GM10248 (cell line): ENCODE measurements at regions not wholly inside any gene's neighbourhood (a gene's known extent, or its start where the extent isn't known, plus 50 kb on each side); places are given as distances from the start of the nearest gene placed in this dataset.

Experiments
- CTCF ChIA-PET: fragments of 300-600 bp; sonication (Branson Sonifier 250); formaldehyde crosslinking; extraction: SDS; loops from one replicate; lab custom pipeline; 2021; ENCODE audit warnings: antibody characterized with exemption; lab: Yijun Ruan, JAX
- POLR2A ChIA-PET: fragments of 350-650 bp; sonication (Branson Sonifier 250); formaldehyde crosslinking; extraction: SDS; loops from one replicate; lab custom pipeline; 2020; ENCODE audit warnings: antibody characterized with exemption; lab: Yijun Ruan, JAX
- DNase-seq: peaks from one replicate; pipeline ENCODE4 v3.0.0; 2012; ENCODE audit errors: extremely low spot score
- TF ChIP-seq, protein P1 (sequence below): IDR thresholded peaks from 2 replicates; pipeline ENCODE4 v1.5.1; 2012; ENCODE audit warnings: mild to moderate bottlenecking, low read depth; ENCODE audit errors: extremely low read depth, missing control alignments, control extremely low read depth

GRCh38 chr5:152329207-152329606 lies 75.9 kb downstream of the NMUR2 start:
- DNase-seq = no peak
- POLR2A ChIA-PET = no interaction called here
- TF ChIP-seq, protein P1, sequence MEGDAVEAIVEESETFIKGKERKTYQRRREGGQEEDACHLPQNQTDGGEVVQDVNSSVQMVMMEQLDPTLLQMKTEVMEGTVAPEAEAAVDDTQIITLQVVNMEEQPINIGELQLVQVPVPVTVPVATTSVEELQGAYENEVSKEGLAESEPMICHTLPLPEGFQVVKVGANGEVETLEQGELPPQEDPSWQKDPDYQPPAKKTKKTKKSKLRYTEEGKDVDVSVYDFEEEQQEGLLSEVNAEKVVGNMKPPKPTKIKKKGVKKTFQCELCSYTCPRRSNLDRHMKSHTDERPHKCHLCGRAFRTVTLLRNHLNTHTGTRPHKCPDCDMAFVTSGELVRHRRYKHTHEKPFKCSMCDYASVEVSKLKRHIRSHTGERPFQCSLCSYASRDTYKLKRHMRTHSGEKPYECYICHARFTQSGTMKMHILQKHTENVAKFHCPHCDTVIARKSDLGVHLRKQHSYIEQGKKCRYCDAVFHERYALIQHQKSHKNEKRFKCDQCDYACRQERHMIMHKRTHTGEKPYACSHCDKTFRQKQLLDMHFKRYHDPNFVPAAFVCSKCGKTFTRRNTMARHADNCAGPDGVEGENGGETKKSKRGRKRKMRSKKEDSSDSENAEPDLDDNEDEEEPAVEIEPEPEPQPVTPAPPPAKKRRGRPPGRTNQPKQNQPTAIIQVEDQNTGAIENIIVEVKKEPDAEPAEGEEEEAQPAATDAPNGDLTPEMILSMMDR = no peak
- CTCF ChIA-PET = interaction anchor here (1.9 kb wide), 1 partner anchor 21 kb away, joined by 10 read pairs; no protein-coding TSS in a partner anchor

DNA sequence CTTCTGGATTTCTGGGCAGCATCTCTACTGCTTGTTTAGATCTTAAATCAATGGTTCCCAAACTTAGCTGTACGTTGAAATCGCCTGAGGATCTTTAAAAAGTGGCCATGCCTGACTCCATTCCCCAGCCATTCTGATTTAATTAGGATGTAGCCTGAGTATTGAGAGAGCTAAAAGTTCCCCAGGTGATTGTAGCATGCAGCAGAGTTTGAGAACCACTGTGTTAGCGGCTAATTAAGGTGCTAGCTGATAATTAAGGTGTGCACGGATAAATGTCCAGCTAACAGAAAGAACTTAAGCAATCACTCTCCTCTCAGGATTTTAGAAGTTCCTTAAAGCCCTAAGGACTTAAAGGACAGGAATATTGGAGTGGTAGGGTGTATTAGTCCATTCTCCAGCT lies 89.1 kb downstream of the NMUR2 start:
- ChIA-PET CTCF (interaction anchor here (1.2 kb wide), 1 partner anchor 12 kb away, joined by 3 read pairs; no protein-coding TSS in a partner anchor), POLR2A (no interaction called here)
- DNase-seq = no peak
- TF ChIP-seq, protein P1 = no peak

- ChIA-PET POLR2A (no interaction called here), CTCF (interaction anchor here (1.6 kb wide), 1 partner anchor 35 kb away, joined by 6 read pairs; no protein-coding TSS in a partner anchor)
- no peak for DNase-seq
- TF ChIP-seq, protein P1 = no peak
These were observed 90.8 kb downstream of the NMUR2 start for GRCh38 chr5:152314196-152314829.

- TF ChIP-seq, protein P1 = no peak
- CTCF ChIA-PET = no interaction called here
- no peak for DNase-seq
- POLR2A ChIA-PET = no interaction called here
These were observed 95.1 kb downstream of the NMUR2 start for GRCh38 chr5:152309926-152310450.

DNA sequence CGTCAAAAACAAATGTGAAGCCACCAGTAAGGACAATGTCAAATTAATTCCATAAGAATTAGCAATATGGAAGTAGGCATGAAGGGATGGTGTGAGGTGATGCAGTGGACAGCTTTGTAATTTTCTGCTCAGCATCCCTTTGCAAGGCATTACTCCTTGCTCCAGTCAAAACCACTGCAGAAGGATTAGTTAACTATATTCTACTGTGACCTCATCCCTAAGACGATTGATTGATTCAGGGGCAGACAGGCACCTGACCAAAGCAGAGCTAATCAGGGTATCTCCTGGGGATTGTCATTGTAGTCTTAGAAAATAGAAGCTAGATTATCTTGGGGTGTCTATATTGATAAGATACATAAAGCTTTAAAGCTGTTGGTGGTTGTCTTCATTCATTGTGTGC lies 98.7 kb downstream of the NMUR2 start:
- ChIA-PET CTCF (interaction anchor here (1.5 kb wide), 1 partner anchor 11 kb away, joined by 5 read pairs; no protein-coding TSS in a partner anchor), POLR2A (no interaction called here)
- no peak for DNase-seq
- TF ChIP-seq, protein P1 = no peak

DNA sequence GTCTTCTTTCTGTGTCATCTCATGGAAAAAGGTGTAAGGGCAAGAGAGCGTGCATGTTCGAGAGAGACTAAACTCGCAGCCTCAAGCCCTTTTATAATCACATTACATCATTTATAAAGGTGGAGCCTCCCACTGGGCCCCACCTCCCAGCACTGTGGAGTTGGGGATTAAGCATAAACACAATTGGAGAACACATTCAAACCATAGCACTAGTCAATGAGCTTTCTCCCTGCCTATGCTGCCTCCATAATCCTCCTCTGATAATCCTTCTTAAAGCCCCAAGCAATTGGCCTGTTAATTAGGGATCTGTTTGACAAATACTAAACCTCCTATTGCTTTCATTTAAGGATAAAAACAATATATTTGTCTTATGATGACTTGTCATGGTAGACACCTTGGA lies 99.6 kb downstream of the NMUR2 start:
- TF ChIP-seq, protein P1 = no peak
- DNase-seq = no peak
- POLR2A ChIA-PET = no interaction called here
- CTCF ChIA-PET = no interaction called here
